BLaER1 (cell line): ENCODE measurements at regions not wholly inside any gene's neighbourhood (a gene's known extent, or its start where the extent isn't known, plus 50 kb on each side); places are given as distances from the start of the nearest gene placed in this dataset.
"Not testable (repeated sequence)": the region's sequence is repeated elsewhere in the genome, so short reads cannot be mapped to it uniquely, and the experiment has no call there.

Experiments
- H3K27ac ChIP-seq: shearing (Covaris generic); formaldehyde crosslinking; 2 replicates; pipeline ENCODE4 v1.8.1; 2022
- H3K27me3 ChIP-seq: shearing (Covaris generic); formaldehyde crosslinking; 2 replicates; pipeline ENCODE4 v1.8.1; 2022
- H3K36me3 ChIP-seq: shearing (Covaris generic); formaldehyde crosslinking; 2 replicates; pipeline ENCODE4 v1.8.1; 2022
- H3K4me1 ChIP-seq: shearing (Covaris generic); formaldehyde crosslinking; 2 replicates; pipeline ENCODE4 v1.8.1; 2022
- H3K4me2 ChIP-seq: shearing (Covaris generic); formaldehyde crosslinking; 2 replicates; pipeline ENCODE4 v1.8.1; 2022
- H3K4me3 ChIP-seq: shearing (Covaris generic); formaldehyde crosslinking; 2 replicates; pipeline ENCODE4 v1.8.1; 2022
- H3K9ac ChIP-seq: shearing (Covaris generic); formaldehyde crosslinking; 2 replicates; pipeline ENCODE4 v1.8.1; 2022
- H3K9me3 ChIP-seq: shearing (Covaris generic); formaldehyde crosslinking; 2 replicates; pipeline ENCODE4 v1.8.1; 2022
- H4K20me1 ChIP-seq: shearing (Covaris generic); formaldehyde crosslinking; 2 replicates; pipeline ENCODE4 v1.8.1; 2022

- not testable (repeated sequence) for H3K36me3 ChIP-seq, H3K9ac ChIP-seq, H3K27ac ChIP-seq, H3K9me3 ChIP-seq, H3K27me3 ChIP-seq, H3K4me3 ChIP-seq, H3K4me2 ChIP-seq, H4K20me1 ChIP-seq, H3K4me1 ChIP-seq
Measured at GRCh38 chr4:4116901-4117300, 109.8 kb downstream of the OTOP1 start.

- H4K20me1 ChIP-seq, H3K4me3 ChIP-seq, H3K27me3 ChIP-seq, H3K27ac ChIP-seq, H3K4me1 ChIP-seq, H3K9me3 ChIP-seq, H3K9ac ChIP-seq, H3K36me3 ChIP-seq, H3K4me2 ChIP-seq: not testable (repeated sequence)
Measured at GRCh38 chr4:4134368-4134767, 92.4 kb downstream of the OTOP1 start.

GRCh38 chr4:4136621-4137020 is 90.1 kb downstream of the OTOP1 start:
- not testable (repeated sequence) for H4K20me1 ChIP-seq, H3K9me3 ChIP-seq, H3K4me1 ChIP-seq

More at GRCh38 chr4:4136621-4137020, 90.1 kb downstream of the OTOP1 start:
- not testable (repeated sequence) for H3K27ac ChIP-seq, H3K9ac ChIP-seq, H3K36me3 ChIP-seq, H3K27me3 ChIP-seq, H3K4me3 ChIP-seq, H3K4me2 ChIP-seq
